ENCODE measurements at regions not wholly inside any gene's neighbourhood (a gene's known extent, or its start where the extent isn't known, plus 50 kb on each side); places are given as distances from the start of the nearest gene placed in this dataset.
A peak's percentile ranks its signal among the peaks of the same experiment; 100 is the strongest.

- DNase-seq, result no peak
Observed at GRCh38 chr10:78920011-78920410, 148.8 kb upstream of the ZMIZ1 start.

- DNase-seq, result no peak
Observed at GRCh38 chr10:78921895-78922294, 146.9 kb upstream of the ZMIZ1 start.

GRCh38 chr10:78923647-78924318 lies 145.0 kb upstream of the ZMIZ1 start:
- no peak for DNase-seq

- DNase-seq, result no peak
Observed at GRCh38 chr10:78924319-78925003, 144.3 kb upstream of the ZMIZ1 start.

- DNase-seq, result no peak
Observed at GRCh38 chr10:78925275-78925674, 143.5 kb upstream of the ZMIZ1 start.

- DNase-seq, result no peak
Observed at GRCh38 chr10:78925800-78926319, 142.9 kb upstream of the ZMIZ1 start.

- no peak for DNase-seq
Observed at GRCh38 chr10:78927257-78927995, 141.3 kb upstream of the ZMIZ1 start.

GRCh38 chr10:78928330-78928729 lies 140.4 kb upstream of the ZMIZ1 start:
- no peak for DNase-seq

- DNase-seq, result no peak
Observed at GRCh38 chr10:78929541-78929940, 139.2 kb upstream of the ZMIZ1 start.

- DNase-seq, result no peak
Observed at GRCh38 chr10:78931321-78932053, 137.3 kb upstream of the ZMIZ1 start.

GRCh38 chr10:78932054-78932386 lies 136.7 kb upstream of the ZMIZ1 start:
- DNase-seq, result no peak

GRCh38 chr10:78932861-78933260 lies 135.9 kb upstream of the ZMIZ1 start:
- no peak for DNase-seq

GRCh38 chr10:78933828-78934531 lies 134.8 kb upstream of the ZMIZ1 start:
- DNase-seq, result no peak

- no peak for DNase-seq
Observed at GRCh38 chr10:78934532-78934898, 134.3 kb upstream of the ZMIZ1 start.

GRCh38 chr10:78934994-78935602 lies 133.7 kb upstream of the ZMIZ1 start:
- no peak for DNase-seq

GRCh38 chr10:78935697-78936407 lies 132.9 kb upstream of the ZMIZ1 start:
- DNase-seq, result no peak

- DNase-seq, result no peak
Observed at GRCh38 chr10:78936412-78937342, 132.1 kb upstream of the ZMIZ1 start.

- DNase-seq, result no peak
Observed at GRCh38 chr10:78937393-78937792, 131.4 kb upstream of the ZMIZ1 start.

- DNase-seq, result peak; percentile 30
Observed at GRCh38 chr10:78937800-78938694, 130.7 kb upstream of the ZMIZ1 start.

Data from stimulated activated CD8-positive, alpha-beta memory T cell treated with anti-CD3 and anti-CD28 coated beads, Interleukin-4, amount 100 ng/mL, for 48 hours (primary cell).